ENCODE measurements at regions not wholly inside any gene's neighbourhood (a gene's known extent, or its start where the extent isn't known, plus 50 kb on each side); places are given as distances from the start of the nearest gene placed in this dataset.

GRCh38 chr12:113676547-113676946 lies 204.9 kb upstream of the LHX5 start:
- H3K4me3 ChIP-seq (ENCODE audit: low read length), result no peak overlapping the region
- no peaks in the 10 kb centered on the region for H3K9me3 ChIP-seq (ENCODE audit: low read length)
- DNase-seq, result no peak
- no peak overlapping the region for H3K9ac ChIP-seq (ENCODE audit: low read length)
- H3K27me3 ChIP-seq (ENCODE audit: low read length), result 0 out of 2 replicates have a peak, but pooled peaks cover 2% of the 10 kb centered on the region
- H3K36me3 ChIP-seq (ENCODE audit: insufficient read depth, low read length), result no peaks in the 10 kb centered on the region
- no peaks in the 10 kb centered on the region for H3K9me2 ChIP-seq (replicated peaks; ENCODE audit: insufficient read depth, low read length)
- no peaks in the 10 kb centered on the region for H4K20me1 ChIP-seq (ENCODE audit: insufficient read depth, low read depth, low read length)
- H3K27ac ChIP-seq (ENCODE audit: low read length), result no peak overlapping the region
- no peaks in the 10 kb centered on the region for H3K79me2 ChIP-seq (ENCODE audit: low read length)
- H2AFZ ChIP-seq (ENCODE audit: low read length), result no peak overlapping the region
- peaks cover 7% of the 10 kb centered on the region for H3K4me1 ChIP-seq (ENCODE audit: low read length)
- no peak overlapping the region for H3K4me2 ChIP-seq (ENCODE audit: low read depth, low read length, poor library complexity, severe bottlenecking)

- Histone ChIP-seq H2AFZ (ENCODE audit: low read length) (no peak overlapping the region), H3K4me1 (ENCODE audit: low read length) (peaks cover 7% of the 10 kb centered on the region), H3K9ac (ENCODE audit: low read length) (no peak overlapping the region), H3K4me2 (ENCODE audit: low read depth, low read length, poor library complexity, severe bottlenecking) (no peak overlapping the region), H3K4me3 (ENCODE audit: low read length) (no peak overlapping the region), H3K27me3 (ENCODE audit: low read length) (0 out of 2 replicates have a peak, but pooled peaks cover 2% of the 10 kb centered on the region), H3K9me2 (replicated peaks; ENCODE audit: insufficient read depth, low read length) (no peaks in the 10 kb centered on the region), H3K79me2 (ENCODE audit: low read length) (no peaks in the 10 kb centered on the region), H4K20me1 (ENCODE audit: insufficient read depth, low read depth, low read length) (no peaks in the 10 kb centered on the region), H3K9me3 (ENCODE audit: low read length) (no peaks in the 10 kb centered on the region), H3K36me3 (ENCODE audit: insufficient read depth, low read length) (no peaks in the 10 kb centered on the region), H3K27ac (ENCODE audit: low read length) (no peak overlapping the region)
- no peak for DNase-seq
Measured at GRCh38 chr12:113676117-113676516, 204.4 kb upstream of the LHX5 start.

GRCh38 chr12:113674996-113675395 lies 203.3 kb upstream of the LHX5 start:
- no peak for DNase-seq
- Histone ChIP-seq H3K27me3 (ENCODE audit: low read length) (no peaks in the 10 kb centered on the region), H3K79me2 (ENCODE audit: low read length) (no peaks in the 10 kb centered on the region), H3K27ac (ENCODE audit: low read length) (no peak overlapping the region), H3K9me2 (replicated peaks; ENCODE audit: insufficient read depth, low read length) (no peaks in the 10 kb centered on the region), H3K4me3 (ENCODE audit: low read length) (no peak overlapping the region), H3K4me1 (ENCODE audit: low read length) (peaks cover 7% of the 10 kb centered on the region), H3K36me3 (ENCODE audit: insufficient read depth, low read length) (no peaks in the 10 kb centered on the region), H3K9ac (ENCODE audit: low read length) (no peak overlapping the region), H4K20me1 (ENCODE audit: insufficient read depth, low read depth, low read length) (no peaks in the 10 kb centered on the region), H3K9me3 (ENCODE audit: low read length) (no peaks in the 10 kb centered on the region), H3K4me2 (ENCODE audit: low read depth, low read length, poor library complexity, severe bottlenecking) (no peak overlapping the region), H2AFZ (ENCODE audit: low read length) (no peak overlapping the region)

DNA sequence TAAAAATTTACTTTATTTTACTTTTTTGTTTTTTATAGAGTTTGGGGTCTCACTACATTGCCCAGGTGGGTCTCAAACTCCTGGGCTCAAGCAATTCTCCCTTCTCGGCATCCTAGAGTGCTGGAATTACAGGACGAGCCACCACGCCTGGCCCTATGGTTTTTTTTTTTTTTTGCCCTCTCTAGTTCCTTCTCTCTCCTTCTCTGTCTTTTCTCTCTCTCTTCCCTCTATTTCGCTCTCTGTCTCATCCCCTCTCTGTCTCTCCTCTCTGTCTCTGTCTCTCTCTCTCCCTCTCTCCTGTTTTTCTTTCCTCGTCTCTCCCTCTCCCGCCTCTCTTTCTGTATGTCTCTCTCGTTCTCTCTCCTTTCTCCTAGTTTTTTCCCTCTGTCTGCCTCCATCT lies 202.6 kb upstream of the LHX5 start:
- H3K4me3 ChIP-seq (ENCODE audit: low read length), result no peak overlapping the region

DNA sequence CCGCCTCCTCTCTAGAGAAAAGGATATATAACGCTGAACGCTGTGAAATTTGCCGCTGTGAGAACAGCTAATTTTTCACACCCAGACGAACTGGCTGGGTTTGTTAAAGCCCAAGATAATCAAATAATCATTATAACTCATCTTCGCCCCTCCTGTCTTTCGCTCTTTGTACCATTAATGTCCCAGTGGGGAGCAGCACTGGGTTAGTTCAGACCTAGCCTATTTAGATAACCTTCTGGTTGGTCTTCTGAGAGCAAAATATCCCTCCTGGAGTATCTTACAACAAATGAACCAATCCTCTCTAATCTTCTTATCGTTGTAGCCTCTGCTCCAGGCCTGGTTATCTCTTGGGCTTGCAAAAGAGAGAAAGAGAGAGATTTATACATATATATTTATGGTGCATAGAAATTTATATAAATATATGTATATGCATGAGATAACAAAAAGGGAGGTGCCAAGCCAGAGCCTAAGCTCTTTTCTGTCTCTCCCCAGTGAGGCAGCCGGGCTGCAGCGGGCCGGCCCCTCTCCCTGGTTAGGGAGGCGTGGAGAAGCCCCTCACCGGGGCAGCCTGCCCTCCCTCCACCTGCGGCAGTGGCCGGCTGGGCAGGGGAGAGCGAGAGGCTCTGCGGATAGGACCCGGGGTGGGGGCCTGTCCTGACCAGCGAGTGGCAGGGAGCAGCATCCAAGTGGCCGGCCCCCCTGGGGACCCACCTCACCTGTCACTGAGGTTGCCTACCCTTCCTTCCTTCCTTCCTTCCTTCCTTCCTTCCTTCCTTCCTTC lies 202.0 kb upstream of the LHX5 start:
- H4K20me1 ChIP-seq (ENCODE audit: insufficient read depth, low read depth, low read length), result no peaks in the 10 kb centered on the region
- no peak overlapping the region for H3K27ac ChIP-seq (ENCODE audit: low read length)
- no peaks in the 10 kb centered on the region for H3K79me2 ChIP-seq (ENCODE audit: low read length)
- H3K9me3 ChIP-seq (ENCODE audit: low read length), result no peaks in the 10 kb centered on the region
- H3K4me3 ChIP-seq (ENCODE audit: low read length), result no peak overlapping the region
- no peaks in the 10 kb centered on the region for H3K36me3 ChIP-seq (ENCODE audit: insufficient read depth, low read length)
- no peak for DNase-seq
- H2AFZ ChIP-seq (ENCODE audit: low read length), result no peak overlapping the region
- no peak overlapping the region for H3K9ac ChIP-seq (ENCODE audit: low read length)
- peaks cover 7% of the 10 kb centered on the region for H3K4me1 ChIP-seq (ENCODE audit: low read length)
- H3K4me2 ChIP-seq (ENCODE audit: low read depth, low read length, poor library complexity, severe bottlenecking), result no peak overlapping the region
- no peaks in the 10 kb centered on the region for H3K27me3 ChIP-seq (ENCODE audit: low read length)
- H3K9me2 ChIP-seq (replicated peaks; ENCODE audit: insufficient read depth, low read length), result no peaks in the 10 kb centered on the region

More for the DNA sequence above, 202.6 kb upstream of the LHX5 start:
- H4K20me1 ChIP-seq (ENCODE audit: insufficient read depth, low read depth, low read length), result no peaks in the 10 kb centered on the region
- H3K9me2 ChIP-seq (replicated peaks; ENCODE audit: insufficient read depth, low read length), result no peaks in the 10 kb centered on the region
- H3K9ac ChIP-seq (ENCODE audit: low read length), result no peak overlapping the region
- no peaks in the 10 kb centered on the region for H3K79me2 ChIP-seq (ENCODE audit: low read length)
- H3K36me3 ChIP-seq (ENCODE audit: insufficient read depth, low read length), result no peaks in the 10 kb centered on the region
- H3K4me2 ChIP-seq (ENCODE audit: low read depth, low read length, poor library complexity, severe bottlenecking), result no peak overlapping the region
- H3K9me3 ChIP-seq (ENCODE audit: low read length), result no peaks in the 10 kb centered on the region
- no peak overlapping the region for H2AFZ ChIP-seq (ENCODE audit: low read length)
- DNase-seq, result no peak
- peaks cover 7% of the 10 kb centered on the region for H3K4me1 ChIP-seq (ENCODE audit: low read length)
- no peaks in the 10 kb centered on the region for H3K27me3 ChIP-seq (ENCODE audit: low read length)
- no peak overlapping the region for H3K27ac ChIP-seq (ENCODE audit: low read length)

DNA sequence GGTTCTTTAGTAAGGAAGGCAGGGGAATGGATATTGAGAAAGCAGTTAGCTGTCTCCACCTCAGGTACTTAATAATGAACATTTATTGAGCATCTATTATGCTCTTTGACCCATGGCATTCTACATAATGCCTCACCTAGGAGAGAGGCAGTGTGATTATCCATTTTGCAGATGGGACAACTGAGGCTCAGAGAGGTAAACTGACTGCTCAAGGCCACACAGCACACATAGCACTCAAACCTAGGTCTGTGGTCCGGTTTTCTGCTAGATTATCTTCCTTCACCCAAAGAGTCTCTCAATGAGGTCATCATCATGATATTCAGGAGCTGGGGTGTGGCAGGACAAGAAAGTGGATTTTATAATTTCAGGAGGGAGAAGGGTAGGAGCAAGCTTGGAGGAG lies 199.1 kb upstream of the LHX5 start:
- Histone ChIP-seq H3K9ac (ENCODE audit: low read length) (no peak overlapping the region), H3K4me2 (ENCODE audit: low read depth, low read length, poor library complexity, severe bottlenecking) (no peak overlapping the region), H3K27me3 (ENCODE audit: low read length) (no peaks in the 10 kb centered on the region), H3K27ac (ENCODE audit: low read length) (no peak overlapping the region), H3K9me2 (replicated peaks; ENCODE audit: insufficient read depth, low read length) (no peaks in the 10 kb centered on the region), H3K36me3 (ENCODE audit: insufficient read depth, low read length) (no peaks in the 10 kb centered on the region), H3K4me1 (ENCODE audit: low read length) (peaks cover 4% of the 10 kb centered on the region), H2AFZ (ENCODE audit: low read length) (no peak overlapping the region), H3K79me2 (ENCODE audit: low read length) (no peaks in the 10 kb centered on the region), H4K20me1 (ENCODE audit: insufficient read depth, low read depth, low read length) (no peaks in the 10 kb centered on the region), H3K9me3 (ENCODE audit: low read length) (no peaks in the 10 kb centered on the region), H3K4me3 (ENCODE audit: low read length) (no peak overlapping the region)
- no peak for DNase-seq

DNA sequence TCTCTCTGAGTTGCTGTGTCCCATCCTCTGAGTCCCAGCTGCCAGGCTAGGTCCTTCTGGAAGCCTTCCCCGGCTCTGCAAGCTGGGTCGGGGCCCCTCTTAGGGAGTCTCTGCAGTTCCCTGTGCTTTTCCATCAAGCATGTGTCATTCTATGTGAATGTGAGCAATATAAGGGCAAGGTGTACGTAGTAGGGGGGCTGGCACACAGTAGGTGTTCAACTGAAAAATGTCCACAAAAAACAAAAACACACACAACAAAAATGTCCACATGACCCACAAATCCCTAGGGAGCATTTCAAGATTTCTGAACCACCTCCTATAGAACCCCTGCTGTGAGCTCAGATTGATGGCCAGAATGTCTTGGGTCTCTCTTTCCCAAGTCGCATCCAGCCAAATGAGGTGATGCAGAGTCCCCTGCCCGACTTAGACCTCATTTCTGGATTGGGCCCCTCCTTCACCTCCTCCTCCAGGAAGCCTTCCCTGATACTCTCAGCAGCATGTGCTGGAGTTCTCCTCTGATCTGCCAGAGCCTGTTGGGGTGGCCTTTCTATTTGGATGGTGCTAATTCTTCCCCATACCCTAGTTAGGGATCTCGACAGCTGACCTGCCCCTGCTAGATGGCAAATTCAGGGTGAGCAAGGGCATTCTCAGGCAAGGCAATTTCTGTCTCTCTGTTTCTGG lies 196.1 kb upstream of the LHX5 start:
- Histone ChIP-seq H3K9me2 (replicated peaks; ENCODE audit: insufficient read depth, low read length) (no peaks in the 10 kb centered on the region), H3K9ac (ENCODE audit: low read length) (no peak overlapping the region)
- no peak for DNase-seq

GRCh38 chr12:113667095-113667494 lies 195.4 kb upstream of the LHX5 start:
- H2AFZ ChIP-seq (ENCODE audit: low read length), result no peak overlapping the region
- H4K20me1 ChIP-seq (ENCODE audit: insufficient read depth, low read depth, low read length), result no peaks in the 10 kb centered on the region
- H3K4me1 ChIP-seq (ENCODE audit: low read length), result no peaks in the 10 kb centered on the region
- no peaks in the 10 kb centered on the region for H3K36me3 ChIP-seq (ENCODE audit: insufficient read depth, low read length)
- no peaks in the 10 kb centered on the region for H3K79me2 ChIP-seq (ENCODE audit: low read length)
- no peak overlapping the region for H3K4me2 ChIP-seq (ENCODE audit: low read depth, low read length, poor library complexity, severe bottlenecking)
- no peaks in the 10 kb centered on the region for H3K9me2 ChIP-seq (replicated peaks; ENCODE audit: insufficient read depth, low read length)
- H3K4me3 ChIP-seq (ENCODE audit: low read length), result no peak overlapping the region
- H3K27ac ChIP-seq (ENCODE audit: low read length), result no peak overlapping the region
- H3K27me3 ChIP-seq (ENCODE audit: low read length), result no peaks in the 10 kb centered on the region
- no peaks in the 10 kb centered on the region for H3K9me3 ChIP-seq (ENCODE audit: low read length)
- DNase-seq, result no peak
- no peak overlapping the region for H3K9ac ChIP-seq (ENCODE audit: low read length)

More for the DNA sequence above, 196.1 kb upstream of the LHX5 start:
- Histone ChIP-seq H3K9me3 (ENCODE audit: low read length) (no peaks in the 10 kb centered on the region), H4K20me1 (ENCODE audit: insufficient read depth, low read depth, low read length) (no peaks in the 10 kb centered on the region), H3K27ac (ENCODE audit: low read length) (no peak overlapping the region), H3K79me2 (ENCODE audit: low read length) (no peaks in the 10 kb centered on the region), H3K36me3 (ENCODE audit: insufficient read depth, low read length) (no peaks in the 10 kb centered on the region), H3K27me3 (ENCODE audit: low read length) (no peaks in the 10 kb centered on the region), H3K4me2 (ENCODE audit: low read depth, low read length, poor library complexity, severe bottlenecking) (no peak overlapping the region), H3K4me3 (ENCODE audit: low read length) (no peak overlapping the region), H3K4me1 (ENCODE audit: low read length) (no peaks in the 10 kb centered on the region), H2AFZ (ENCODE audit: low read length) (no peak overlapping the region)
